Lower lobe of right lung (tissue), 2 donors: ENCODE measurements at regions not wholly inside any gene's neighbourhood (a gene's known extent, or its start where the extent isn't known, plus 50 kb on each side); places are given as distances from the start of the nearest gene placed in this dataset.
"Not testable (repeated sequence)": the region's sequence is repeated elsewhere in the genome, so short reads cannot be mapped to it uniquely, and the experiment has no call there.

ENCODE experiments used
- ATAC-seq, 2 donors: fragments of 200-7000 bp; cut with Tn5 transposase; one replicate each; pipeline ENCODE4 v1.9.1; 2020 to 2022; ENCODE audit warnings: mild to moderate bottlenecking in 2 of 2, moderate library complexity in 2 of 2
- DNase-seq: peaks from one replicate; pipeline ENCODE4 v3.0.0-alpha.2; 2020
- H3K27ac ChIP-seq: fragments of 200-600 bp; one replicate; pipeline ENCODE4 v1.8.0; 2022
- H3K27me3 ChIP-seq: fragments of 200-600 bp; one replicate; pipeline ENCODE4 v1.8.0; 2022; ENCODE audit warnings: low read depth
- H3K36me3 ChIP-seq: fragments of 200-600 bp; one replicate; pipeline ENCODE4 v1.8.0; 2022; ENCODE audit warnings: mild to moderate bottlenecking
- H3K4me1 ChIP-seq: fragments of 200-600 bp; one replicate; pipeline ENCODE4 v1.8.0; 2022
- H3K4me3 ChIP-seq: fragments of 200-600 bp; one replicate; pipeline ENCODE4 v1.8.0; 2022; ENCODE audit warnings: mild to moderate bottlenecking
- H3K9me3 ChIP-seq: fragments of 200-600 bp; one replicate; pipeline ENCODE4 v1.8.0; 2022
- intact Hi-C: fragments of 100-400 bp; cut with DNase I; formaldehyde crosslinking; loops from one replicate; pipeline ENCODE4 v1.11.0; 2022
- TF ChIP-seq, protein P1 (sequence below): fragments of 200-600 bp; IDR thresholded peaks from one replicate; pipeline ENCODE4 v1.8.0; 2022; ENCODE audit warnings: antibody characterized with exemption, mild to moderate bottlenecking
- donor health status: DM: no; HTN: yes; CAD: no; lungs with severe emphysema.

DNA sequence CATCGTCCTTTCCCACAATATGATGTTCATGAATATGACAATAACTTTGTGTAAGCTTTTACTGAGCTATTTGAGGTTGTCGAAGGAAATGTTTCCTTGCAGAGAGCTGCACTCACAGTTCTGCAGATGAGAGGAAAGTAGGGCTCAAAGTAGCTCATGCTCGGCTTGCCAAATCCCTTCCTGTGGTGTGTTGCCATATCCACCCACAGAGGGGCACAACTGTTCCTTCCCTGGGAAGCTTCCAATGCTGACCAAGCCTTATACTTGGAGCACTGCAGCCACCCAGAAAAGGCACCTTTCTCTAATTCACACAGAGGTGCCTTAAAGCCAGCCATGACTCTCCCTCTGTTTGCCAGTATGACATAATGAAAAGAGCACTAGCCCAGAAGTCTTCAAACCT lies 390.3 kb downstream of the CAAP1 start:
- H3K27ac ChIP-seq: no peak overlapping the region
- H3K9me3 ChIP-seq: no peaks in the 10 kb centered on the region
- intact Hi-C loops: no loop called here
- no peaks in the 10 kb centered on the region for H3K27me3 ChIP-seq
- H3K36me3 ChIP-seq: no peaks in the 10 kb centered on the region
- TF ChIP-seq, protein P1, sequence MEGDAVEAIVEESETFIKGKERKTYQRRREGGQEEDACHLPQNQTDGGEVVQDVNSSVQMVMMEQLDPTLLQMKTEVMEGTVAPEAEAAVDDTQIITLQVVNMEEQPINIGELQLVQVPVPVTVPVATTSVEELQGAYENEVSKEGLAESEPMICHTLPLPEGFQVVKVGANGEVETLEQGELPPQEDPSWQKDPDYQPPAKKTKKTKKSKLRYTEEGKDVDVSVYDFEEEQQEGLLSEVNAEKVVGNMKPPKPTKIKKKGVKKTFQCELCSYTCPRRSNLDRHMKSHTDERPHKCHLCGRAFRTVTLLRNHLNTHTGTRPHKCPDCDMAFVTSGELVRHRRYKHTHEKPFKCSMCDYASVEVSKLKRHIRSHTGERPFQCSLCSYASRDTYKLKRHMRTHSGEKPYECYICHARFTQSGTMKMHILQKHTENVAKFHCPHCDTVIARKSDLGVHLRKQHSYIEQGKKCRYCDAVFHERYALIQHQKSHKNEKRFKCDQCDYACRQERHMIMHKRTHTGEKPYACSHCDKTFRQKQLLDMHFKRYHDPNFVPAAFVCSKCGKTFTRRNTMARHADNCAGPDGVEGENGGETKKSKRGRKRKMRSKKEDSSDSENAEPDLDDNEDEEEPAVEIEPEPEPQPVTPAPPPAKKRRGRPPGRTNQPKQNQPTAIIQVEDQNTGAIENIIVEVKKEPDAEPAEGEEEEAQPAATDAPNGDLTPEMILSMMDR: no peak
- H3K4me3 ChIP-seq: no peak overlapping the region
- H3K4me1 ChIP-seq: no peaks in the 10 kb centered on the region
- ATAC-seq (no peak), DNase-seq (no peak)

DNA sequence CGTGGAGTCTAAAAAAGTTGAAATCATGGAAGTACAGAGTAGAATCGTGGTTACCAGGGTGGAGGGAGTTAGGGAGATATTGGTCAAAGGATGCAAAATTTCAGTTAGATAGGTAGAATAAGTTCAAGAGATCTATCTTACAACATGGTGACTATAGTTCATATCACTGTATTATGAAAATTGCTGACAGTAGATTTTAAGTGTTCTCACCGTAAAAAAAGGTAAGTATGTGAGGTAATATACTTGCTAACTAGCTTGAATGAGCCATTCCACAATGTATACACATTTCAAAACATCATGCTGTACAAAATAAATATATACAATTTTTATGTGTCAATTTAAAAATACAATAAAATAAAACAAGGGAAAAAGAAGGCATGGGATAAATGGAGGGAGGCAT lies 392.1 kb downstream of the CAAP1 start:
- H3K36me3 ChIP-seq: no peaks in the 10 kb centered on the region
- intact Hi-C loops: no loop called here
- no peak overlapping the region for H3K27ac ChIP-seq
- ATAC-seq: no peak
- TF ChIP-seq, protein P1: no peak
- H3K4me3 ChIP-seq: no peak overlapping the region
- no peak for DNase-seq
- no peaks in the 10 kb centered on the region for H3K27me3 ChIP-seq
- no peaks in the 10 kb centered on the region for H3K9me3 ChIP-seq
- H3K4me1 ChIP-seq: no peaks in the 10 kb centered on the region

DNA sequence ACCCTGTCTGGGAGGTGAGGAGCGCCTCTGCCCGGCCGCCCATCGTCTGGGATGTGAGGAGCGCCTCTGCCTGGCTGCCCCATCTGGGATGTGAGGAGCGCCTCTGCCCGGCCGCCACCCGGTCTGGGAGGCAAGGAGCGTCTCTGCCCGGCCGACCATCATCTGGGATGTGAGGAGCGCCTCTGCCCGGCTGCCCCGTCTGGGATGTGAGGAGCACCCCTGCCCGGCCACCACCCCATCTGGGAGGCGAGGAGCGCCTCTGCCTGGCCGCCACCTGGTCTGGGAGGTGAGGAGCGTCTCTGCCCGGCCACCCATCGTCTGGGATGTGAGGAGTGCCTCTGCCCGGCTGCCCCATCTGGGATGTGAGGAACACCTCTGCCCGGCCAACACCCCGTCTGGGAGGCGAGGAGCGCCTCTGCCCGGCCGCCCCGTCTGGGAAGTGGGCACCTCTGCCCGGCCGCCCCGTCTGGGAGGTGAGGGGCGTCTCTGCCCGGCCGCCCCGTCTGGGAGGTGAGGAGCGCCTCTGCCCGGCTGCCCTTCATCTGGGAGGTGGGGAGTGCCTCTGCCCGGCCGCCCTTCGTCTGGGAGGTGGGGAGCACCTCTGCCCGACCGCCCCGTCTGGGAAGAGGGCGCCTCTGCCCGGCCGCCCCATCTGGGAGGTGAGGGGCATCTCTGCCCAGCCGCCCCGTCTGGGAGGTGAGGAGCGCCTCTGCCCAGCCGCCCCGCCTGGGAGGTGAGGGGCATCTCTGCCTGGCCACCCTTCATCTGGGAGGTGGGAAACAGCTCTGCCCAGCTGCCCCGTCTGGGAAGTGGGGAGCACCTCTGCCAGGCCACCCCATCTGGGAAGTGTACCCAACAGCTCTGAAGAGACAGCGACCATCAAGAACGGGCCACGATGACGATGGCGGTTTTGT lies 399.7 kb downstream of the CAAP1 start:
- H3K9me3 ChIP-seq, H3K4me1 ChIP-seq, H3K27ac ChIP-seq, intact Hi-C loops, ATAC-seq, DNase-seq, H3K27me3 ChIP-seq, H3K4me3 ChIP-seq, H3K36me3 ChIP-seq: not testable (repeated sequence)

DNA sequence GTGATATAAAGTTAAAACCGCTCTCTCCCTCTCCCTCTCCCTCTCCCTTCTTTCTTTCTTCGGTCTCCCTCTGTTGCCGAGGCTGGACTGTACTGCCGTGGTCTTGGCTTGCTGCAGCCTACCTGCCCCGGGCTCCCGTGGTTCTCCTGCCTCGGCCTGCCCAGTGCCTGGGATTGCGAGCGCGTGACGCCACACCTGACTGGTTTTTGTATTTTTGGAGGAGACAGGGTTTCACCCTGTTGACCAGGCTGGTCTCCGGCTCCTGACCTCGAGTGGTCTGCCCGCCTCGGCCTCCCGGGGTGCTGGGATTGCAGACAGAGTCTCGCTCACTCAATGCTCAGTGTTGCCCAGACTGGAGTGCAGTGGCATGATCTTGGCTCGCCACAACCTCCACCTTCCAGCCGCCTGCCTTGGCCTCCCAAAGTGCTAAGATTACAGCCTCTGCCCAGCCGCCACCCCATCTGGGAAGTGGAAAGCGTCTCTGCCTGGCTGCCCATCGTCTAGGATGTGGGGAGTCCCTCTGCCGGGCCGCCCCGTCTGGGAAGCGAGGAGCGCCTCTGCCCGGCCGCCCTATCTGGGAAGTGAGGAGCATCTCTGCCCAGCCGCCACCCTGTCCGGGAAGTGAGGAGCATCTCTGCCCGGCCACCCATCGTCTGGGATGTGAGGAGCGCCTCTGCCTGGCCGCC lies 400.5 kb downstream of the CAAP1 start:
- H3K27ac ChIP-seq, DNase-seq, H3K27me3 ChIP-seq, H3K4me1 ChIP-seq, H3K9me3 ChIP-seq, ATAC-seq, H3K4me3 ChIP-seq, intact Hi-C loops, H3K36me3 ChIP-seq: not testable (repeated sequence)

DNA sequence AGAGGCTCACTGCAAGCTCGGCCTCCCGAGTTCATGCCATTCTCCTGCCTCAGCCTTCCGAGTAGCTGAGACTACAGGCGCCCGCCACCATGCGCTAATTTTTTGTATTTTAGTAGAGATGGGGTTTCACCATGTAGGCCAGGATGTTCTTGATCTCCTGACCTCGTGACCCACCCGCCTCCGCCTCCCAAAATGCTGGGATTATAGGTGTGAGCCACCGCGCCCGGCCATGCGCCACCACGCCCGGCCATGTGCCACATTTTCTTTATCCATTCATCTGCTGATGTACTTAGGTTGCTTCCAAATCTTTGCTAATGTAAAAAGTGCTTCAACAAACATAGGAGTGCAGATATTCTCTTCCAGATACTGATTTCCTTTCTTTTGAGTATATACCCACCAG lies 408.6 kb downstream of the CAAP1 start:
- Histone ChIP-seq H3K9me3 (no peaks in the 10 kb centered on the region), H3K27ac (no peak overlapping the region), H3K4me1 (no peaks in the 10 kb centered on the region), H3K27me3 (no peaks in the 10 kb centered on the region), H3K4me3 (no peak overlapping the region), H3K36me3 (no peaks in the 10 kb centered on the region)
- intact Hi-C loops: no loop called here
- ATAC-seq (no peak), DNase-seq (no peak)
- TF ChIP-seq, protein P1: no peak

DNA sequence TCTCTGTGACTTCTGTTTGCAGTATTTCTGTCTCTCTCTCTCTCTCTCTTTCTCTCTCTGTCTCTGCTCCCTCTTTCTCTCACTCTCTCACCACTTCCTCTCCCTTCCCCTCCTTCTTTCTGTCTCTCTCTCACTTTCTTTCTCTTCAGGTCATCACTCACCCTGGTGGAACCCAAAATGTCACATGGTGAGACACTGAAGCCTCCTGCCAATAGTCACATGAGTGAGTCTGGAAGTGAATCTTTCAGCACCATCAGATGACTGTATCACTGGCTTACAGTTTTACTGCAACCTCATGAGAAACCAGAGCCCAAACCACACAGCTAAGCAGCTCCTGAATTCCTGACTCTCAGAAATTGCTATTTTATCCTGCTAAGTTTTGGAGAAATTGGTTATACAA lies 414.6 kb downstream of the CAAP1 start:
- Histone ChIP-seq H3K36me3 (no peaks in the 10 kb centered on the region), H3K4me1 (no peaks in the 10 kb centered on the region), H3K4me3 (no peak overlapping the region), H3K27ac (no peak overlapping the region), H3K9me3 (no peaks in the 10 kb centered on the region), H3K27me3 (no peaks in the 10 kb centered on the region)
- ATAC-seq: no peak
- DNase-seq: no peak
- intact Hi-C loops: no loop called here
- TF ChIP-seq, protein P1: no peak
